ENCODE measurements at regions not wholly inside any gene's neighbourhood (a gene's known extent, or its start where the extent isn't known, plus 50 kb on each side); places are given as distances from the start of the nearest gene placed in this dataset.

DNA sequence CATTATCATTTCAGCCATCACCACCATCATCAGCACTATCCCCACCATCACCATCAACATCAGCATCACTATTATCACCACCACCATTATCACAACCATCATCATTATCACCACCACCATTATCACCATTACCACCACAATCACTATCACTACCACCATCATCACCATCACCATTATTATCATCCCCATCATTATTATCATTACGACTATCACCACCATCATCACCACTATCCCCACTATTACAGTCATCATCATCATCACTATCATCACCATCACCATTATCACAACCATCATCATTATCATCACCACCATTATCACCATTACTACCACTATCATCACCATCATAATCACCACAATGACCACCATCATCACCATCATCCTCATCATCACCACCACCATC is 50.4 kb upstream of the CMKLR1 start:
- intact Hi-C loops (cut with DNase I): no loop called here
- no peak for DNase-seq (ENCODE audit: low spot score)

All from cardiac septum (tissue), 1 donor.